LNCaP clone FGC (cell line): ENCODE measurements at regions not wholly inside any gene's neighbourhood (a gene's known extent, or its start where the extent isn't known, plus 50 kb on each side); places are given as distances from the start of the nearest gene placed in this dataset.

ENCODE experiments used
- DNase-seq: peaks from one replicate; pipeline ENCODE4 v3.0.0-alpha.2; 2011; ENCODE audit warnings: low read depth
- H3K4me3 ChIP-seq: 2 replicates; pipeline ENCODE4 v1.5.1; 2011; ENCODE audit warnings: mild to moderate bottlenecking, low read depth, low read length, control low read depth
- CTCF ChIP-seq: IDR thresholded peaks from 2 replicates; pipeline ENCODE4 v1.5.1; 2012; ENCODE audit warnings: mild to moderate bottlenecking; ENCODE audit not compliant: control insufficient read depth, insufficient read depth; ENCODE audit errors: extremely low read depth

DNA sequence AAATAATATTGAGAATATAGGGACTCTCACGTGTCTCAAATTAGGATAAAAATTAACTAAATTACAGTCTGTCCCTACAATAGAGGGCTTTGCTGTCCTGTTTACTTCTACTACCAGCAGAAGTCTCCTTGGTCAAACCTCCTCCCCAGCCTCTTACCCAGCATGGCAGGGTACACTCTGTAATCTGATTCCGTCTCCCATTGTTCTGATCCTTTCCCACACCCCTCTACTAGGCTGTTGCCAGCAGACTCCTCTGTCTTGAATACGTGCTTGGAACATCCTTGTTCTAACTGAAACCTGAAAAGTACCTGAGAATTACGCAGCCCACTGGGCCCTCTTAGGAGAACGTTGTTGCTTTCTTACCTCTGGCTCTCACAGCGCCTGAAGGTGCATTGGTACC lies 112.2 kb upstream of the PREP start:
- no peak for DNase-seq
- no peak overlapping the region for H3K4me3 ChIP-seq
- no peak for TF ChIP-seq CTCF

DNA sequence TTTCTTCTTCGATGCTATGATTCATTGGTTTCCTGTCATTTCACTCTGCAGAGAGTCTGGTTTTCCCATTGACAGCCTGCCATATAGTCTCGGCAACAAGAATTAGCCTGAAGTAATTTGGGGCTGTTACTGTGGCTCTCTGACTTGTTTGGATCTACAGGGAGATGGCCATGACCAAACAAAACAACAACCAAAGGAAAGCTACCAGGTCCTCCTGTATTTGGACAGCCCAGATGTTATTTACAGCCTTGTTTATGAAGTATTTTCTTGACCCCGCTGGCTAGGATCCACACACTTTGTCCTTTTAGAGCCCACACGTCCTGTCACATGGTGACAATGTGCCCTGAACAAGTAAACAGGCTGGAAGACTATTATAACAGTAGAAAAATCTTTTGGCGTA lies 111.4 kb upstream of the PREP start:
- no peak overlapping the region for H3K4me3 ChIP-seq
- no peak for TF ChIP-seq CTCF
- DNase-seq, result no peak

GRCh38 chr6:105511639-105512038 lies 108.8 kb upstream of the PREP start:
- DNase-seq, result no peak
- no peak for TF ChIP-seq CTCF
- H3K4me3 ChIP-seq, result no peak overlapping the region

GRCh38 chr6:105510746-105511145 lies 107.9 kb upstream of the PREP start:
- no peak for TF ChIP-seq CTCF
- H3K4me3 ChIP-seq, result no peak overlapping the region
- DNase-seq, result no peak

- H3K4me3 ChIP-seq, result no peak overlapping the region
- no peak for TF ChIP-seq CTCF
- no peak for DNase-seq
These were observed 106.8 kb upstream of the PREP start for GRCh38 chr6:105509506-105510331.

DNA sequence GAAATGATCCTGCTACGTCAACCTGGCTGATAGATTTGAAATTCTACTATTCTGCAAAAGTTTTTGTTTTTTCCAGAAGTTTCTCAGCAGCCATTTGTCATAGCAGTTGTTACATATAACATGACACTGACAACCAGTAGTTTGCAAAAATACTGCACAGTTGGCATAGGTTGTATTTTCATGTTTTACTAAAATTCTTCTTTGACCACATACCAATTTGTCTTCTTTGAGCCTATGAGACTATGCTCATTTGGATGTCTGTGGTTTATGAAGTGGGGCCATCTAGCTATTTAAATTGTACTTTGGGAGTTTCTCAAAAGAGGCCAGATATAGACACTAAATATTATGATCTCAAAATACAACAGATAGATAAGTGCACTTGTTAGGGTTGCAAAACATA lies 104.9 kb upstream of the PREP start:
- TF ChIP-seq CTCF, result no peak
- H3K4me3 ChIP-seq, result no peak overlapping the region
- no peak for DNase-seq

DNA sequence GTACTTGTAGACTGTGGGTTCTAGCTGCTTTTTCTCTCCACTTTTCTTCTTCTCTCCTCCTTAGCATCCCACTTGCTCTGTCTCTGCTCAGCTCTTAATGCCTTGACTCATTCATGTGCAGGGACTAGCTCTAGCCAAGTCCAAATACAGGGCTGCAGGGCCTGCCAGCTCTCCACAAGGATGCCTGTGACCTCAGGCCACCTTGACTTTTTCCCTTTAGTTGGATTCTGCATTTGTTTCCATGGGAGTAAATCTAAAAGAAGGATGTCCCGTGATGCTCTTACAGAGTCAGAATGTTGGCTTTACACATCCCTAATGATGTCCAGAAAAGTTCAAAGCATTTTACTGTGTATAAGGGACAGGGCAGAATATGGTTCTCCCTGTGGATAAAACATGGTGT lies 101.8 kb upstream of the PREP start:
- no peak for DNase-seq
- H3K4me3 ChIP-seq, result no peak overlapping the region
- TF ChIP-seq CTCF, result no peak
